SK-N-SH (cell line): ENCODE measurements at regions not wholly inside any gene's neighbourhood (a gene's known extent, or its start where the extent isn't known, plus 50 kb on each side); places are given as distances from the start of the nearest gene placed in this dataset.

Experiments used
- CTCF ChIA-PET: fragments of 300-600, 350-600 bp; formaldehyde crosslinking; extraction: SDS; loops from one replicate; lab custom pipeline; 2021; lab: Yijun Ruan, JAX
- POLR2A ChIA-PET: fragments of 350-600 bp; sonication (Branson Sonifier 250); formaldehyde crosslinking; extraction: SDS; loops from one replicate; lab custom pipeline; 2020; ENCODE audit warnings: antibody characterized with exemption, inconsistent platforms; lab: Yijun Ruan, JAX
- DNase-seq: peaks from one replicate; pipeline ENCODE4 v3.0.0; 2012
- H2AFZ ChIP-seq: fragments of 200-600 bp; sonication (generic); 2 replicates; pipeline ENCODE4 v1.8.1; 2016; ENCODE audit warnings: antibody characterized with exemption, mild to moderate bottlenecking, low read depth
- H3F3A ChIP-seq: fragments of 200-600 bp; sonication (generic); replicated peaks from 2 replicates; pipeline ENCODE3; 2016; ENCODE audit warnings: antibody characterized with exemption, mild to moderate bottlenecking; ENCODE audit not compliant: insufficient read depth
- H3K27ac ChIP-seq, 2 experiments: fragments of 200-500 bp in 1 of 2; fragments of 200-600 bp in 1 of 2; sonication (Bioruptor generic) in 1 of 2; sonication (generic), shearing (Covaris generic) in 1 of 2; 2 replicates each; pipeline versions ENCODE4 v1.5.1 to v1.6.1; 2014 to 2016; ENCODE audit warnings: low read depth in 2 of 2, inconsistent platforms in 1 of 2, low read length in 1 of 2, mild to moderate bottlenecking in 1 of 2, mixed read lengths in 1 of 2
- H3K27me3 ChIP-seq: fragments of 200-600 bp; sonication (generic), shearing (Covaris generic); 2 replicates; pipeline ENCODE4 v1.6.1; 2016; ENCODE audit warnings: mixed run types; ENCODE audit not compliant: insufficient read depth
- H3K36me3 ChIP-seq, 2 experiments: fragments of 200-500 bp in 1 of 2; fragments of 200-600 bp in 1 of 2; sonication (Bioruptor generic) in 1 of 2; sonication (generic) in 1 of 2; replicated peaks in 1 of 2; 2 replicates each; pipeline versions ENCODE3 to v1.5.1; 2014 to 2016; ENCODE audit warnings: low read length in 1 of 2, mild to moderate bottlenecking in 1 of 2; ENCODE audit not compliant: insufficient read depth in 2 of 2, control insufficient read depth in 1 of 2
- H3K4me1 ChIP-seq, 2 experiments: fragments of 200-500 bp in 1 of 2; fragments of 200-600 bp in 1 of 2; sonication (Bioruptor generic) in 1 of 2; sonication (generic), shearing (Covaris generic) in 1 of 2; 2 replicates each; pipeline versions ENCODE4 v1.5.1 to v1.6.1; 2014 to 2016; ENCODE audit warnings: low read depth in 1 of 2, low read length in 1 of 2, mixed run types in 1 of 2; ENCODE audit not compliant: insufficient read depth in 2 of 2, control insufficient read depth in 1 of 2
- H3K4me2 ChIP-seq: fragments of 200-600 bp; sonication (generic), shearing (Covaris generic); 2 replicates; pipeline ENCODE4 v1.6.1; 2017; ENCODE audit warnings: mixed run types
- H3K4me3 ChIP-seq, 2 experiments: fragments of 200-500 bp in 1 of 2; fragments of 200-600 bp in 1 of 2; sonication (Bioruptor generic) in 1 of 2; sonication (generic), shearing (Covaris generic) in 1 of 2; 2 replicates each; pipeline versions ENCODE4 v1.5.1 to v1.8.1; 2014 to 2016; ENCODE audit warnings: low read depth in 2 of 2, inconsistent platforms in 1 of 2, low read length in 1 of 2, mild to moderate bottlenecking in 1 of 2, mixed read lengths in 1 of 2, moderate library complexity in 1 of 2
- H3K79me2 ChIP-seq: fragments of 200-600 bp; sonication (generic); 2 replicates; pipeline ENCODE4 v1.8.1; 2017; ENCODE audit warnings: mild to moderate bottlenecking; ENCODE audit not compliant: insufficient read depth
- H3K9ac ChIP-seq: fragments of 200-600 bp; sonication (generic); 2 replicates; pipeline ENCODE4 v1.6.1; 2017; ENCODE audit warnings: mixed run types
- H3K9me2 ChIP-seq: fragments of 200-600 bp; sonication (generic); 2 replicates; pipeline ENCODE4 v1.6.1; 2017; ENCODE audit warnings: mixed run types
- H3K9me3 ChIP-seq: fragments of 200-600 bp; sonication (generic); 2 replicates; pipeline ENCODE4 v1.6.1; 2017; ENCODE audit warnings: mixed run types, mild to moderate bottlenecking, moderate library complexity
- H4K20me1 ChIP-seq: fragments of 200-600 bp; sonication (generic); 2 replicates; pipeline ENCODE4 v1.6.1; 2017; ENCODE audit warnings: mild to moderate bottlenecking, mixed run types; ENCODE audit not compliant: insufficient read depth
- ELF1 ChIP-seq: IDR thresholded peaks from 2 replicates; pipeline ENCODE4 v1.4.0; 2012
- GATA2 ChIP-seq: sonication (generic); formaldehyde crosslinking; IDR thresholded peaks from 2 replicates; pipeline ENCODE4 v1.5.0; 2020; ENCODE audit warnings: mild to moderate bottlenecking, missing genetic modification reagents
- JUND ChIP-seq: IDR thresholded peaks from 2 replicates; pipeline ENCODE4 v1.4.0; 2012
- MEF2A ChIP-seq: IDR thresholded peaks from 2 replicates; pipeline ENCODE4 v1.4.0; 2012; ENCODE audit warnings: low read depth, borderline replicate concordance
- RAD21 ChIP-seq: IDR thresholded peaks from 2 replicates; pipeline ENCODE4 v1.6.1; 2012; ENCODE audit warnings: mild to moderate bottlenecking, low read length
- RFX5 ChIP-seq: IDR thresholded peaks from 2 replicates; pipeline ENCODE4 v1.6.1; 2012; ENCODE audit warnings: mild to moderate bottlenecking, improper control_type of control experiment, low read length
- SIN3A ChIP-seq: IDR thresholded peaks from 2 replicates; pipeline ENCODE4 v1.6.1; 2012; ENCODE audit warnings: low read depth, mild to moderate bottlenecking, low read length, moderate library complexity, borderline replicate concordance
- SMC3 ChIP-seq: IDR thresholded peaks from 2 replicates; pipeline ENCODE4 v1.6.1; 2012; ENCODE audit warnings: low read depth, low read length, improper control_type of control experiment
- TAF1 ChIP-seq: IDR thresholded peaks from 2 replicates; pipeline ENCODE4 v1.6.1; 2012; ENCODE audit warnings: low read depth, mild to moderate bottlenecking, low read length, moderate library complexity, borderline replicate concordance
- TCF12 ChIP-seq: IDR thresholded peaks from 2 replicates; pipeline ENCODE4 v1.4.0; 2012
- TEAD4 ChIP-seq: IDR thresholded peaks from 2 replicates; pipeline ENCODE4 v1.4.0; 2012; ENCODE audit warnings: mild to moderate bottlenecking, borderline replicate concordance; ENCODE audit not compliant: insufficient read depth
- YY1 ChIP-seq: IDR thresholded peaks from 2 replicates; pipeline ENCODE4 v1.4.0; 2012; ENCODE audit warnings: low read depth, mild to moderate bottlenecking
- WGBS: methylation state at CpG from one replicate; pipeline ENCODE4 v1.1.6; 2017; ENCODE audit warnings: low lambda C conversion rate; 5-methylcytosine and 5-hydroxymethylcytosine counted together
- TF ChIP-seq, protein P1 (sequence below): IDR thresholded peaks from 2 replicates; pipeline ENCODE4 v1.6.1; 2012; ENCODE audit warnings: mild to moderate bottlenecking, low read depth, low read length, moderate library complexity
- TF ChIP-seq, protein P2 (sequence below): IDR thresholded peaks from 2 replicates; pipeline ENCODE4; 2012
- TF ChIP-seq, protein P3 (sequence below): IDR thresholded peaks from 2 replicates; pipeline ENCODE4 v1.4.0; 2012; ENCODE audit warnings: low read depth
- TF ChIP-seq, protein P4 (sequence below): IDR thresholded peaks from 2 replicates; pipeline ENCODE4 v1.4.0; 2012; ENCODE audit warnings: low read depth, borderline replicate concordance

DNA sequence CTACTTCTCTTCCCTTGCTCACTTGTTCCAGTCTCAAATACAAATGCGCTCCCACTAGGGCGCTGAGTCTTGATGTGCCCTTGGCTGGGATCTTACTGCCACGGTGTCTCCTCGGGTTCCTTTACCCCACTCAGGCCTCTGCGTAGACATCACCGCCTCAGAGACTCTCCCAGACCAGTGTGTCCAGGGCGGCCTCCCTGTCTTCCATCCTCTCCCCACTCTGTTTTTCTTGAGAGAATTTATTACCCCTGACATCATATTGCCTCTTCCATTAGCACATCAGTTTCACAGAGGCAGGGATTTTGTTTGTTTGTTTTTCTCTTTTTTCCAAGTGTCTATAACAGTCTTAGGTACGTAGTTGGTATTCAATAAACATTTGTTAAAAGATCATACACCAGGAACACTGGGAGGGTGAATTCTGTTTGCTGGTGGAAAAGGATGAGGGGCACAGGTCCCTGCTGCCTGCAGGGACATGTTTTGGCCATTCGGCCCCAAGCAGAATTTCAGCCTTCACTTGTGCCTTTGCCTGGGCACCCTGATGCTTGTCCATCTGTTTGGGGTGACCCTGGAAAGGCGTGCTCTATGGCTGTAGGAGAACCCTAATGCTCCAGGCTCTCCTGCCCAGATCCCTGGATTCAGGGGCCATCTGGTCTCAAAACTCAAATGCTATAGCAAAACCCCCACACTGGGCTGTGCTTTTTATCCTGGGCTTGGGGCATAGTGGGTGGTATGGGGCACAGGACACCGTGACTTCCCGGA lies 55.0 kb downstream of the RPL37A start:
- H2AFZ ChIP-seq = no peak overlapping the region
- H3K79me2 ChIP-seq = no peaks in the 10 kb centered on the region
- H3K4me3 ChIP-seq = no peak overlapping the region
- no peaks in the 10 kb centered on the region for H3K27me3 ChIP-seq
- peak overlapping the region; percentile 32; the same call in 1 of the 2 replicates for H3K4me2 ChIP-seq
- TF ChIP-seq RAD21 (no peak), RFX5 (no peak), TEAD4 (no peak), TCF12 (no peak), MEF2A (no peak), JUND (no peak), TAF1 (no peak), ELF1 (no peak), SIN3A (no peak), YY1 (no peak), GATA2 (CRISPR knock-in tag) (no peak), SMC3 (no peak)
- TF ChIP-seq, protein P1, sequence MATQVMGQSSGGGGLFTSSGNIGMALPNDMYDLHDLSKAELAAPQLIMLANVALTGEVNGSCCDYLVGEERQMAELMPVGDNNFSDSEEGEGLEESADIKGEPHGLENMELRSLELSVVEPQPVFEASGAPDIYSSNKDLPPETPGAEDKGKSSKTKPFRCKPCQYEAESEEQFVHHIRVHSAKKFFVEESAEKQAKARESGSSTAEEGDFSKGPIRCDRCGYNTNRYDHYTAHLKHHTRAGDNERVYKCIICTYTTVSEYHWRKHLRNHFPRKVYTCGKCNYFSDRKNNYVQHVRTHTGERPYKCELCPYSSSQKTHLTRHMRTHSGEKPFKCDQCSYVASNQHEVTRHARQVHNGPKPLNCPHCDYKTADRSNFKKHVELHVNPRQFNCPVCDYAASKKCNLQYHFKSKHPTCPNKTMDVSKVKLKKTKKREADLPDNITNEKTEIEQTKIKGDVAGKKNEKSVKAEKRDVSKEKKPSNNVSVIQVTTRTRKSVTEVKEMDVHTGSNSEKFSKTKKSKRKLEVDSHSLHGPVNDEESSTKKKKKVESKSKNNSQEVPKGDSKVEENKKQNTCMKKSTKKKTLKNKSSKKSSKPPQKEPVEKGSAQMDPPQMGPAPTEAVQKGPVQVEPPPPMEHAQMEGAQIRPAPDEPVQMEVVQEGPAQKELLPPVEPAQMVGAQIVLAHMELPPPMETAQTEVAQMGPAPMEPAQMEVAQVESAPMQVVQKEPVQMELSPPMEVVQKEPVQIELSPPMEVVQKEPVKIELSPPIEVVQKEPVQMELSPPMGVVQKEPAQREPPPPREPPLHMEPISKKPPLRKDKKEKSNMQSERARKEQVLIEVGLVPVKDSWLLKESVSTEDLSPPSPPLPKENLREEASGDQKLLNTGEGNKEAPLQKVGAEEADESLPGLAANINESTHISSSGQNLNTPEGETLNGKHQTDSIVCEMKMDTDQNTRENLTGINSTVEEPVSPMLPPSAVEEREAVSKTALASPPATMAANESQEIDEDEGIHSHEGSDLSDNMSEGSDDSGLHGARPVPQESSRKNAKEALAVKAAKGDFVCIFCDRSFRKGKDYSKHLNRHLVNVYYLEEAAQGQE = no peak
- TF ChIP-seq, protein P2, sequence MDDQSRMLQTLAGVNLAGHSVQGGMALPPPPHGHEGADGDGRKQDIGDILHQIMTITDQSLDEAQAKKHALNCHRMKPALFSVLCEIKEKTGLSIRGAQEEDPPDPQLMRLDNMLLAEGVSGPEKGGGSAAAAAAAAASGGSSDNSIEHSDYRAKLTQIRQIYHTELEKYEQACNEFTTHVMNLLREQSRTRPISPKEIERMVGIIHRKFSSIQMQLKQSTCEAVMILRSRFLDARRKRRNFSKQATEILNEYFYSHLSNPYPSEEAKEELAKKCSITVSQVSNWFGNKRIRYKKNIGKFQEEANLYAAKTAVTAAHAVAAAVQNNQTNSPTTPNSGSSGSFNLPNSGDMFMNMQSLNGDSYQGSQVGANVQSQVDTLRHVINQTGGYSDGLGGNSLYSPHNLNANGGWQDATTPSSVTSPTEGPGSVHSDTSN = no peak
- TF ChIP-seq, protein P3, sequence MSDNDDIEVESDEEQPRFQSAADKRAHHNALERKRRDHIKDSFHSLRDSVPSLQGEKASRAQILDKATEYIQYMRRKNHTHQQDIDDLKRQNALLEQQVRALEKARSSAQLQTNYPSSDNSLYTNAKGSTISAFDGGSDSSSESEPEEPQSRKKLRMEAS = no peak
- TF ChIP-seq, protein P4, sequence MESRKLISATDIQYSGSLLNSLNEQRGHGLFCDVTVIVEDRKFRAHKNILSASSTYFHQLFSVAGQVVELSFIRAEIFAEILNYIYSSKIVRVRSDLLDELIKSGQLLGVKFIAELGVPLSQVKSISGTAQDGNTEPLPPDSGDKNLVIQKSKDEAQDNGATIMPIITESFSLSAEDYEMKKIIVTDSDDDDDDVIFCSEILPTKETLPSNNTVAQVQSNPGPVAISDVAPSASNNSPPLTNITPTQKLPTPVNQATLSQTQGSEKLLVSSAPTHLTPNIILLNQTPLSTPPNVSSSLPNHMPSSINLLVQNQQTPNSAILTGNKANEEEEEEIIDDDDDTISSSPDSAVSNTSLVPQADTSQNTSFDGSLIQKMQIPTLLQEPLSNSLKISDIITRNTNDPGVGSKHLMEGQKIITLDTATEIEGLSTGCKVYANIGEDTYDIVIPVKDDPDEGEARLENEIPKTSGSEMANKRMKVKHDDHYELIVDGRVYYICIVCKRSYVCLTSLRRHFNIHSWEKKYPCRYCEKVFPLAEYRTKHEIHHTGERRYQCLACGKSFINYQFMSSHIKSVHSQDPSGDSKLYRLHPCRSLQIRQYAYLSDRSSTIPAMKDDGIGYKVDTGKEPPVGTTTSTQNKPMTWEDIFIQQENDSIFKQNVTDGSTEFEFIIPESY = no peak
- DNase-seq = no peak
- H3K9me3 ChIP-seq = no peaks in the 10 kb centered on the region
- H3K4me1 ChIP-seq = peaks cover 20 to 77% of the 10 kb centered on the region in 2 experiments; a peak in 3 of 4 replicates
- H3K9ac ChIP-seq = 0 out of 2 replicates have a peak overlapping the region, but pooled peaks have one; percentile 51
- no peaks in the 10 kb centered on the region for H3K36me3 ChIP-seq
- no peaks in the 10 kb centered on the region for H4K20me1 ChIP-seq
- ChIA-PET POLR2A (no interaction called here), CTCF (interaction anchor here (1.3 kb wide), 1 partner anchor 100 kb away, joined by 3 read pairs; no protein-coding TSS in a partner anchor)
- peaks cover 38% of the 10 kb centered on the region for H3F3A ChIP-seq
- WGBS = 89% methylated on average over 12 of the region's 12 CpGs
- no peaks in the 10 kb centered on the region for H3K9me2 ChIP-seq
- H3K27ac ChIP-seq = peak overlapping the region; percentile 29 to 86; a peak in 3 of 4 replicates
